OCI-LY1 (cell line): ENCODE measurements at regions not wholly inside any gene's neighbourhood (a gene's known extent, or its start where the extent isn't known, plus 50 kb on each side); places are given as distances from the start of the nearest gene placed in this dataset.
"Not testable (repeated sequence)": the region's sequence is repeated elsewhere in the genome, so short reads cannot be mapped to it uniquely, and the experiment has no call there.

Experiments used
- H2AFZ ChIP-seq: fragments of 200-600 bp; sonication (generic), shearing (Covaris generic); 2 replicates; pipeline ENCODE4 v1.6.0; 2014; ENCODE audit warnings: antibody characterized with exemption, mild to moderate bottlenecking, low read length
- H3F3A ChIP-seq: fragments of 200-600 bp; sonication (generic), shearing (Covaris generic); 2 replicates; pipeline ENCODE4 v1.6.0; 2014; ENCODE audit warnings: mild to moderate bottlenecking, antibody characterized with exemption, low read length, moderate library complexity; ENCODE audit not compliant: insufficient read depth
- H3K27ac ChIP-seq: fragments of 200-600 bp; sonication (generic); 2 replicates; pipeline ENCODE4 v1.5.1; 2014; ENCODE audit warnings: low read length, mixed run types, mild to moderate bottlenecking, low read depth; ENCODE audit not compliant: poor library complexity, severe bottlenecking
- H3K27me3 ChIP-seq: fragments of 200-600 bp; sonication (generic); 2 replicates; pipeline ENCODE4 v1.6.0; 2014; ENCODE audit warnings: antibody characterized with exemption, mild to moderate bottlenecking, low read length, moderate library complexity; ENCODE audit not compliant: insufficient read depth
- H3K36me3 ChIP-seq: fragments of 200-600 bp; sonication (generic); 2 replicates; pipeline ENCODE4 v1.6.1; 2014; ENCODE audit warnings: mild to moderate bottlenecking, antibody characterized with exemption, low read length, moderate library complexity, mixed read lengths; ENCODE audit not compliant: insufficient read depth
- H3K4me1 ChIP-seq: fragments of 200-600 bp; sonication (generic); 2 replicates; pipeline ENCODE4 v1.5.1; 2014; ENCODE audit warnings: mild to moderate bottlenecking, low read length, moderate library complexity; ENCODE audit not compliant: insufficient read depth, severe bottlenecking
- H3K4me2 ChIP-seq: fragments of 200-600 bp; sonication (generic), shearing (Covaris generic); 2 replicates; pipeline ENCODE4 v1.6.1; 2014; ENCODE audit warnings: low read length
- H3K4me3 ChIP-seq: fragments of 200-600 bp; sonication (generic); 2 replicates; pipeline ENCODE4 v1.5.1; 2014; ENCODE audit warnings: low read length, low read depth, mild to moderate bottlenecking, mixed read lengths; ENCODE audit not compliant: poor library complexity, severe bottlenecking
- H3K79me2 ChIP-seq: fragments of 200-600 bp; shearing (Covaris generic); 2 replicates; pipeline ENCODE4 v1.6.1; 2016; ENCODE audit warnings: mixed run types, low read length, mixed read lengths; ENCODE audit not compliant: insufficient read depth
- H3K9ac ChIP-seq: fragments of 200-600 bp; sonication (generic), shearing (Covaris generic); 2 replicates; pipeline ENCODE4 v1.6.1; 2014; ENCODE audit warnings: mild to moderate bottlenecking, low read length, mixed read lengths
- H3K9me2 ChIP-seq: fragments of 200-600 bp; sonication (generic), shearing (Covaris generic); 2 replicates; pipeline ENCODE4 v1.6.1; 2014; ENCODE audit warnings: low read depth, mild to moderate bottlenecking, low read length, mixed read lengths
- H3K9me3 ChIP-seq: fragments of 200-600 bp; shearing (Covaris generic); 2 replicates; pipeline ENCODE4 v1.6.1; 2014; ENCODE audit warnings: low read length, mixed read lengths
- H4K20me1 ChIP-seq: fragments of 200-600 bp; sonication (generic), shearing (Covaris generic); 2 replicates; pipeline ENCODE4 v1.6.0; 2016; ENCODE audit warnings: mild to moderate bottlenecking, low read length; ENCODE audit not compliant: insufficient read depth
- EZH2 ChIP-seq: fragments of 200-600 bp; sonication (generic), shearing (Covaris generic); IDR thresholded peaks from 2 replicates; pipeline ENCODE4 v1.8.0; 2017; ENCODE audit warnings: borderline replicate concordance, mixed run types, mild to moderate bottlenecking, antibody characterized with exemption, low read length, moderate library complexity, mixed read lengths
- TF ChIP-seq, protein P1 (sequence below): fragments of 200-600 bp; sonication (generic), shearing (Covaris generic); IDR thresholded peaks from 2 replicates; pipeline ENCODE4 v1.5.1; 2017; ENCODE audit warnings: mild to moderate bottlenecking, antibody characterized with exemption, low read length, moderate library complexity, mixed read lengths

DNA sequence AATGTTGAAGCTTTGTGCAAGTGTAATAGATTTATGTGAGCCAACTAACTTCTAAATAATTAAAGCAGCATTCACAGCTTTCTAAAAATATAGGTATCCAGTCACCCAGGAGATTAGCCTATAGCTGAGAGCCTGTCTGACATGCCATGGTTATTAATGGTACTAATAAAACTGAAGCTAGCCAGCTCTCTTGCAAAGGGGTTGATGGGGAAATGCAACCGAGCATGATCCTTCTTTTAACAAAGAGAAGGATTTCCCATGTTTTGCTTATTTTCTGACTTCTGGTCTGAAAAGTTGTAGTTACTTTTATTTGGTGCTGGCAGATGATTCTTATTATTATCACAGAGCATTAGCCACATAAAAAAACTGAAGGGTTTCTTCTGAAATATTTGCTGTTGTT lies 488.7 kb upstream of the CYLC2 start:
- Histone ChIP-seq H3K4me2 (no peak overlapping the region), H3K9me3 (no peaks in the 10 kb centered on the region), H2AFZ (no peak overlapping the region), H3K79me2 (no peaks in the 10 kb centered on the region), H3K27ac (no peak overlapping the region), H4K20me1 (no peaks in the 10 kb centered on the region), H3F3A (no peaks in the 10 kb centered on the region), H3K9me2 (no peaks in the 10 kb centered on the region), H3K27me3 (no peaks in the 10 kb centered on the region), H3K36me3 (no peaks in the 10 kb centered on the region), H3K4me3 (no peak overlapping the region), H3K9ac (no peak overlapping the region), H3K4me1 (no peaks in the 10 kb centered on the region)
- TF ChIP-seq EZH2: no peak
- TF ChIP-seq, protein P1, sequence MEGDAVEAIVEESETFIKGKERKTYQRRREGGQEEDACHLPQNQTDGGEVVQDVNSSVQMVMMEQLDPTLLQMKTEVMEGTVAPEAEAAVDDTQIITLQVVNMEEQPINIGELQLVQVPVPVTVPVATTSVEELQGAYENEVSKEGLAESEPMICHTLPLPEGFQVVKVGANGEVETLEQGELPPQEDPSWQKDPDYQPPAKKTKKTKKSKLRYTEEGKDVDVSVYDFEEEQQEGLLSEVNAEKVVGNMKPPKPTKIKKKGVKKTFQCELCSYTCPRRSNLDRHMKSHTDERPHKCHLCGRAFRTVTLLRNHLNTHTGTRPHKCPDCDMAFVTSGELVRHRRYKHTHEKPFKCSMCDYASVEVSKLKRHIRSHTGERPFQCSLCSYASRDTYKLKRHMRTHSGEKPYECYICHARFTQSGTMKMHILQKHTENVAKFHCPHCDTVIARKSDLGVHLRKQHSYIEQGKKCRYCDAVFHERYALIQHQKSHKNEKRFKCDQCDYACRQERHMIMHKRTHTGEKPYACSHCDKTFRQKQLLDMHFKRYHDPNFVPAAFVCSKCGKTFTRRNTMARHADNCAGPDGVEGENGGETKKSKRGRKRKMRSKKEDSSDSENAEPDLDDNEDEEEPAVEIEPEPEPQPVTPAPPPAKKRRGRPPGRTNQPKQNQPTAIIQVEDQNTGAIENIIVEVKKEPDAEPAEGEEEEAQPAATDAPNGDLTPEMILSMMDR: no peak

- Histone ChIP-seq H3K4me3 (no peak overlapping the region), H3F3A (no peaks in the 10 kb centered on the region), H3K9me2 (no peaks in the 10 kb centered on the region), H3K27me3 (no peaks in the 10 kb centered on the region), H2AFZ (no peak overlapping the region), H3K4me1 (no peaks in the 10 kb centered on the region), H3K79me2 (no peaks in the 10 kb centered on the region), H4K20me1 (no peaks in the 10 kb centered on the region), H3K36me3 (no peaks in the 10 kb centered on the region), H3K9me3 (no peaks in the 10 kb centered on the region), H3K9ac (no peak overlapping the region), H3K4me2 (no peak overlapping the region), H3K27ac (no peak overlapping the region)
- TF ChIP-seq, protein P1: no peak
- no peak for TF ChIP-seq EZH2
Observed at GRCh38 chr9:102499468-102499867, 495.7 kb upstream of the CYLC2 start.

DNA sequence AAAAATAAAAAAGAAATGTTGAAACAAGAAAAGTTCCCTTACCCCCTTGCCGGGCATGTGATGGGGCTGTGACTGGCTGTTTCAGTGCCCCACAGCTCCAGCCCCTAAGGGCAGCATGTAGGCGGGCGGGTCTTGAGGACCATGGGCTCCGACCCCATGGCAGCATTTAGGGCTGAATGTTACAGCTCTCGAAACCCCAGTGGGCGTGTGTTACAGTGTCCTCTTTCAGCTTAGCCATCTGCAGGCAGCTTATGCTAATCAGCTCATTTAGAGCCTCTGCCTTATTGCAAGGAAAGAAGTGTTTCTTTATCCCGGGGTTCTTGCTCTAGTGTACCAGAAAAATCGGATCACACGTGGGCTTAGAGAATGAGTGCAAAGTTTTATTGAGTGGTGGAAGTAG lies 497.4 kb upstream of the CYLC2 start:
- Histone ChIP-seq H3K4me2 (no peak overlapping the region), H3F3A (no peaks in the 10 kb centered on the region), H3K9me3 (no peaks in the 10 kb centered on the region), H3K9me2 (no peaks in the 10 kb centered on the region), H3K79me2 (no peaks in the 10 kb centered on the region), H3K9ac (no peak overlapping the region), H3K4me3 (no peak overlapping the region), H3K36me3 (no peaks in the 10 kb centered on the region), H2AFZ (no peak overlapping the region), H3K27me3 (no peaks in the 10 kb centered on the region), H3K27ac (no peak overlapping the region), H3K4me1 (no peaks in the 10 kb centered on the region), H4K20me1 (no peaks in the 10 kb centered on the region)
- TF ChIP-seq, protein P1: no peak
- no peak for TF ChIP-seq EZH2

- H3K36me3 ChIP-seq, H3F3A ChIP-seq, H3K4me1 ChIP-seq, H3K79me2 ChIP-seq, H3K9me2 ChIP-seq, H4K20me1 ChIP-seq, H2AFZ ChIP-seq, H3K4me3 ChIP-seq, H3K4me2 ChIP-seq, H3K9me3 ChIP-seq, H3K27me3 ChIP-seq, H3K9ac ChIP-seq, H3K27ac ChIP-seq: not testable (repeated sequence)
Observed at GRCh38 chr9:102486976-102487375, 508.2 kb upstream of the CYLC2 start.
